Esophagus squamous epithelium (tissue), 4 donors: ENCODE measurements at regions not wholly inside any gene's neighbourhood (a gene's known extent, or its start where the extent isn't known, plus 50 kb on each side); places are given as distances from the start of the nearest gene placed in this dataset.

Source experiments
- POLR2A ChIP-seq, 4 donors: fragments of 450-650 bp; IDR thresholded peaks; one replicate each; pipeline ENCODE4 v1.6.1; 2017; ENCODE audit warnings: antibody characterized with exemption in 4 of 4, mild to moderate bottlenecking in 4 of 4, moderate library complexity in 3 of 4
- TF ChIP-seq, protein P1 (sequence below), 6 experiments: fragments of 450-650 bp in 4 of 6; fragments of 200-600 bp in 2 of 6; sonication (generic) in 2 of 6; IDR thresholded peaks; one replicate each; pipeline ENCODE4 v1.5.1; 2016 to 2019; ENCODE audit warnings: antibody characterized with exemption in 6 of 6, mild to moderate bottlenecking in 4 of 6, moderate library complexity in 4 of 6

DNA sequence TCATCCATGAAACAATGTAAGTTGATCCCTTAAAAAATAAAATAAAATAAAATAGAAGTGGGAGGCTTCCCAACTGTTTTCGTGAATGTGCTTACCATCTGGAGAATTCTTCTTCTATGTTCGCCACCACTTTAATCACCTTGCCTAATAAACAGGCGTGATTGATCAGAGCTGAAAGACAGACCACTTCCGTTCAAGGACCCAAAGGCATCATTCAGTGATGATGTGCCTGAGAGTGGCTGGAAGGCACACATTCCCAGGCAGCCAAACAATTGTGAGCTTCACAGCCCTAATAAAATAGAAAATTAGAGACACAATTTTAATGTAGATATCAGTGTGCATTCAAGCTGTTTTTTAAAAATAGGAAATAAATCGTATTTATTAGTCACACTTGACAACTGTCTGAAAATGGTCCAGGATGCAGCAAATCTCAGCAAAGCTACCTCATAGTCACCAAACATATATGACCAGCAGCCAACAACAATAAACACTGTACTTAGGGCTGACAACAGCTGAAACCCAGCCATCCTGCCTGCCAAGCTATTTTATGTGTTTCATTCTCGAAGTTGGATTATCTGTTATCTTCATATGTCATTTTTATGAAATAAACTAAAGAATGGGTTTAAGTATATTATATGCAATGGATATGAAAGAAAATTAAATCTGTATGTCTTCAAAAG is 163.2 kb upstream of the FAM9B start:
- TF ChIP-seq, protein P1, sequence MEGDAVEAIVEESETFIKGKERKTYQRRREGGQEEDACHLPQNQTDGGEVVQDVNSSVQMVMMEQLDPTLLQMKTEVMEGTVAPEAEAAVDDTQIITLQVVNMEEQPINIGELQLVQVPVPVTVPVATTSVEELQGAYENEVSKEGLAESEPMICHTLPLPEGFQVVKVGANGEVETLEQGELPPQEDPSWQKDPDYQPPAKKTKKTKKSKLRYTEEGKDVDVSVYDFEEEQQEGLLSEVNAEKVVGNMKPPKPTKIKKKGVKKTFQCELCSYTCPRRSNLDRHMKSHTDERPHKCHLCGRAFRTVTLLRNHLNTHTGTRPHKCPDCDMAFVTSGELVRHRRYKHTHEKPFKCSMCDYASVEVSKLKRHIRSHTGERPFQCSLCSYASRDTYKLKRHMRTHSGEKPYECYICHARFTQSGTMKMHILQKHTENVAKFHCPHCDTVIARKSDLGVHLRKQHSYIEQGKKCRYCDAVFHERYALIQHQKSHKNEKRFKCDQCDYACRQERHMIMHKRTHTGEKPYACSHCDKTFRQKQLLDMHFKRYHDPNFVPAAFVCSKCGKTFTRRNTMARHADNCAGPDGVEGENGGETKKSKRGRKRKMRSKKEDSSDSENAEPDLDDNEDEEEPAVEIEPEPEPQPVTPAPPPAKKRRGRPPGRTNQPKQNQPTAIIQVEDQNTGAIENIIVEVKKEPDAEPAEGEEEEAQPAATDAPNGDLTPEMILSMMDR (IDR thresholded peaks at IDR 0.05), result no peak
- no peak for TF ChIP-seq POLR2A (IDR thresholded peaks at IDR 0.05)
